Ureter (tissue), 1 donor: ENCODE measurements at regions not wholly inside any gene's neighbourhood (a gene's known extent, or its start where the extent isn't known, plus 50 kb on each side); places are given as distances from the start of the nearest gene placed in this dataset.
"Not testable (repeated sequence)": the region's sequence is repeated elsewhere in the genome, so short reads cannot be mapped to it uniquely, and the experiment has no call there.

Experiments
- DNase-seq: peaks from one replicate; pipeline ENCODE4 v3.0.0-alpha.2; 2020; ENCODE audit warnings: low spot score
- donor health status: DM: yes; HTN: yes; CAD: no.

GRCh38 chr16:8062677-8063076, 527.6 kb downstream of the TMEM114 start:
- DNase-seq = no peak

- no peak for DNase-seq
Measured at GRCh38 chr16:8055761-8056160, 534.5 kb downstream of the TMEM114 start.

- no peak for DNase-seq
Measured at GRCh38 chr16:8053437-8053836, 536.9 kb downstream of the TMEM114 start.

GRCh38 chr16:8048433-8048832, 541.9 kb downstream of the TMEM114 start:
- no peak for DNase-seq

- DNase-seq = no peak
Measured at GRCh38 chr16:8047736-8048135, 542.6 kb downstream of the TMEM114 start.

GRCh38 chr16:8044796-8045195, 545.5 kb downstream of the TMEM114 start:
- no peak for DNase-seq

GRCh38 chr16:8032406-8032805, 557.9 kb downstream of the TMEM114 start:
- no peak for DNase-seq

GRCh38 chr16:8030004-8030403, 560.3 kb downstream of the TMEM114 start:
- not testable (repeated sequence) for DNase-seq

- DNase-seq = no peak
Measured at GRCh38 chr16:8026450-8026849, 563.9 kb downstream of the TMEM114 start.

- no peak for DNase-seq
Measured at GRCh38 chr16:8023326-8023725, 567.0 kb downstream of the TMEM114 start.

GRCh38 chr16:8005096-8005860, 585.0 kb downstream of the TMEM114 start:
- DNase-seq = no peak

- no peak for DNase-seq
Measured at GRCh38 chr16:7998789-7999453, 591.4 kb downstream of the TMEM114 start.

GRCh38 chr16:7997966-7998365, 592.3 kb downstream of the TMEM114 start:
- no peak for DNase-seq

- DNase-seq = no peak
Measured at GRCh38 chr16:7992616-7993015, 597.7 kb downstream of the TMEM114 start.

GRCh38 chr16:7990626-7991260, 599.6 kb downstream of the TMEM114 start:
- no peak for DNase-seq

- no peak for DNase-seq
Measured at GRCh38 chr16:7983676-7984075, 606.6 kb downstream of the TMEM114 start.

- DNase-seq = no peak
Measured at GRCh38 chr16:7980133-7980483, 610.2 kb downstream of the TMEM114 start.

GRCh38 chr16:7979448-7980132, 610.7 kb downstream of the TMEM114 start:
- DNase-seq = no peak

GRCh38 chr16:7976563-7976962, 613.7 kb downstream of the TMEM114 start:
- no peak for DNase-seq

- no peak for DNase-seq
Measured at GRCh38 chr16:7976125-7976524, 614.2 kb downstream of the TMEM114 start.

- no peak for DNase-seq
Measured at GRCh38 chr16:7967996-7968509, 622.3 kb downstream of the TMEM114 start.

GRCh38 chr16:7964744-7965143, 625.6 kb downstream of the TMEM114 start:
- DNase-seq = no peak
